C4-2B (cell line): ENCODE measurements at regions not wholly inside any gene's neighbourhood (a gene's known extent, or its start where the extent isn't known, plus 50 kb on each side); places are given as distances from the start of the nearest gene placed in this dataset.

ENCODE experiments used
- ZFX ChIP-seq: fragments of 450-650 bp; IDR thresholded peaks from 2 replicates; pipeline ENCODE4 v1.6.1; 2017
- TF ChIP-seq, protein P1 (sequence below): fragments of 450-650 bp; conservative IDR thresholded peaks from 2 replicates; pipeline ENCODE4 v1.5.1; 2017; ENCODE audit warnings: mild to moderate bottlenecking

GRCh38 chr2:60365556-60365955 lies 187.9 kb downstream of the BCL11A start:
- TF ChIP-seq, protein P1, sequence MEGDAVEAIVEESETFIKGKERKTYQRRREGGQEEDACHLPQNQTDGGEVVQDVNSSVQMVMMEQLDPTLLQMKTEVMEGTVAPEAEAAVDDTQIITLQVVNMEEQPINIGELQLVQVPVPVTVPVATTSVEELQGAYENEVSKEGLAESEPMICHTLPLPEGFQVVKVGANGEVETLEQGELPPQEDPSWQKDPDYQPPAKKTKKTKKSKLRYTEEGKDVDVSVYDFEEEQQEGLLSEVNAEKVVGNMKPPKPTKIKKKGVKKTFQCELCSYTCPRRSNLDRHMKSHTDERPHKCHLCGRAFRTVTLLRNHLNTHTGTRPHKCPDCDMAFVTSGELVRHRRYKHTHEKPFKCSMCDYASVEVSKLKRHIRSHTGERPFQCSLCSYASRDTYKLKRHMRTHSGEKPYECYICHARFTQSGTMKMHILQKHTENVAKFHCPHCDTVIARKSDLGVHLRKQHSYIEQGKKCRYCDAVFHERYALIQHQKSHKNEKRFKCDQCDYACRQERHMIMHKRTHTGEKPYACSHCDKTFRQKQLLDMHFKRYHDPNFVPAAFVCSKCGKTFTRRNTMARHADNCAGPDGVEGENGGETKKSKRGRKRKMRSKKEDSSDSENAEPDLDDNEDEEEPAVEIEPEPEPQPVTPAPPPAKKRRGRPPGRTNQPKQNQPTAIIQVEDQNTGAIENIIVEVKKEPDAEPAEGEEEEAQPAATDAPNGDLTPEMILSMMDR, result no peak
- no peak for TF ChIP-seq ZFX
